ENCODE measurements at regions not wholly inside any gene's neighbourhood (a gene's known extent, or its start where the extent isn't known, plus 50 kb on each side); places are given as distances from the start of the nearest gene placed in this dataset.
A peak's percentile ranks its signal among the peaks of the same experiment; 100 is the strongest.
"Not testable (repeated sequence)": the region's sequence is repeated elsewhere in the genome, so short reads cannot be mapped to it uniquely, and the experiment has no call there.

DNA sequence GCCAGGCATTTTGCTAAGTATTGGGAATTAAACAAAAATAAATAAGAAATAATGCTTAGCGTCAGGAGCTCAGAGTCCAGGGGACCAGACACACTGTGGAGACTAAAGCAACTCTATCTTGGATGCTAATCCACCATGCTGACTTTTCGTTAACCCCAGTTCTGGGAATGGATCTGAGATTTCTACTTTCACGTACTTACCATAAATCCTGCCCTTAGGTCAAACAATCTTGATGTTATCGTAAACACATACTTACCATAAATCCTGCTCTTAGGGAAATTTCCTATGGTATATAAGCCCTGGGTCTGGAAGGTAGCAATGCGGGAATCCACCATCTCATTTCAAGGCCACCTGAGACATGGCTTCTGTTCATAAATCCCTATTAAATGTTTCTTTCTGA is 204.5 kb upstream of the IGFBP7 start:
- TF ChIP-seq, protein P1, sequence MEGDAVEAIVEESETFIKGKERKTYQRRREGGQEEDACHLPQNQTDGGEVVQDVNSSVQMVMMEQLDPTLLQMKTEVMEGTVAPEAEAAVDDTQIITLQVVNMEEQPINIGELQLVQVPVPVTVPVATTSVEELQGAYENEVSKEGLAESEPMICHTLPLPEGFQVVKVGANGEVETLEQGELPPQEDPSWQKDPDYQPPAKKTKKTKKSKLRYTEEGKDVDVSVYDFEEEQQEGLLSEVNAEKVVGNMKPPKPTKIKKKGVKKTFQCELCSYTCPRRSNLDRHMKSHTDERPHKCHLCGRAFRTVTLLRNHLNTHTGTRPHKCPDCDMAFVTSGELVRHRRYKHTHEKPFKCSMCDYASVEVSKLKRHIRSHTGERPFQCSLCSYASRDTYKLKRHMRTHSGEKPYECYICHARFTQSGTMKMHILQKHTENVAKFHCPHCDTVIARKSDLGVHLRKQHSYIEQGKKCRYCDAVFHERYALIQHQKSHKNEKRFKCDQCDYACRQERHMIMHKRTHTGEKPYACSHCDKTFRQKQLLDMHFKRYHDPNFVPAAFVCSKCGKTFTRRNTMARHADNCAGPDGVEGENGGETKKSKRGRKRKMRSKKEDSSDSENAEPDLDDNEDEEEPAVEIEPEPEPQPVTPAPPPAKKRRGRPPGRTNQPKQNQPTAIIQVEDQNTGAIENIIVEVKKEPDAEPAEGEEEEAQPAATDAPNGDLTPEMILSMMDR (IDR thresholded peaks at IDR 0.05; ENCODE audit: insufficient read depth, low read depth, low read length, missing control alignments) = no peak
- H3K4me3 ChIP-seq (ENCODE audit: low read length) = no peak overlapping the region
- no peak for DNase-seq (ENCODE audit: low read depth)

DNA sequence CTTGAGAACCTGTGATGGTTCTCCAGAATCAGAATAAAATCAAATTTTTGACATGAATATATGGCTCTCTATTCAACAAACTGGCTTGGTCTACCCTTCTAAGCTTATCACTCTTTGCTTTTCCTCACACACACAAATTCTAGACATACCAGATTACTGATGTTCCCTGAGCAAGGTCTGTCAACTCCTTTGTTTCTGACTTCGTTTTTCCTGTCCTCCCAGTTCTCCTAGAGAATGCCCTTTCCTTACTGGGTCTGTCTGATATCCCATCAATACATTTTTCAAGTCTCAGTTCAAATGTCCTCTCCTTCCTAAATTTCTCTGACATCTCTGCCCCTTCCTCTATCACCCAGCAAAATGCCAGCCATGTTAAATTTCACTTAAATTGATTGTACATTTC is 202.1 kb upstream of the IGFBP7 start:
- no peak for DNase-seq (ENCODE audit: low read depth)
- TF ChIP-seq, protein P1 (IDR thresholded peaks at IDR 0.05; ENCODE audit: insufficient read depth, low read depth, low read length, missing control alignments) = no peak
- no peak overlapping the region for H3K4me3 ChIP-seq (ENCODE audit: low read length)

DNA sequence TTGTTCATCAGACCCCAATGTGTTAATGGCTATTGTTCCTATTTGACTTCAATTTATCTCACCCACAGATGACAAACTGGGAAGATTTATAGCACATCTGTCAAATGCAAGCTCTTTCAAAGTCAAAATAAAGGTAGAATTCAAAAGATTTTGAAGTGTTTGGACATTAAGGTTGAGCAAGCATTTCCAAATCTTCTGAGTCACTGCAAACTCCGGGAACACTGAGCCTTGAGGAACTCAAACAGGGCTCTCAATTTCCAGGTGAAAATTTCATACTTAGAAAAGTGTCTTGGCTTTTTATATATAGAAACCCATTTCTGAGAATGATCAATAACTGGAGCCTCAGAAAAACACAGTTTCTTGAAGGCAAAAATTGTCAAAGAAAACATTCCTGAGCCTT is 199.5 kb upstream of the IGFBP7 start:
- no peak overlapping the region for H3K4me3 ChIP-seq (ENCODE audit: low read length)
- TF ChIP-seq, protein P1 (IDR thresholded peaks at IDR 0.05; ENCODE audit: insufficient read depth, low read depth, low read length, missing control alignments) = no peak
- peak; percentile 31 for DNase-seq (ENCODE audit: low read depth)

DNA sequence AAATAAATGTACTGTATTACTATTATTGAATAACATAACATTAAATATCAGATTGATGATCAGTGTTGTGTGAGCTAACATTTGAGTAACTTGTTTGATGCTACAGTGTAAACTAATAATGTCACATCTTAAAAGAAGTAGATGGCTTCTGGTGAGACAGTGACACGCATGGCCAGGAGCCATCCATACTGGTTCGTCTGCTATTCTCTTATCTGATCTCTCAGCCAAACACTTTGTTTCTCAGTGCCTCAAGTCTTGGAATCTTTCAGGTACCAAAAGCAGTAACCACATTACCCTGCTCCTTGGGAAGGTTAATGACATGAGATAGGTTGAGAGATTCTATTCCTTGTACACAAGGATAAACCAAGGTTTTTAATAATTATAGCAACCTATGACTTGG is 198.1 kb upstream of the IGFBP7 start:
- TF ChIP-seq, protein P1 (IDR thresholded peaks at IDR 0.05; ENCODE audit: insufficient read depth, low read depth, low read length, missing control alignments) = no peak
- no peak for DNase-seq (ENCODE audit: low read depth)
- H3K4me3 ChIP-seq (ENCODE audit: low read length) = no peak overlapping the region

DNA sequence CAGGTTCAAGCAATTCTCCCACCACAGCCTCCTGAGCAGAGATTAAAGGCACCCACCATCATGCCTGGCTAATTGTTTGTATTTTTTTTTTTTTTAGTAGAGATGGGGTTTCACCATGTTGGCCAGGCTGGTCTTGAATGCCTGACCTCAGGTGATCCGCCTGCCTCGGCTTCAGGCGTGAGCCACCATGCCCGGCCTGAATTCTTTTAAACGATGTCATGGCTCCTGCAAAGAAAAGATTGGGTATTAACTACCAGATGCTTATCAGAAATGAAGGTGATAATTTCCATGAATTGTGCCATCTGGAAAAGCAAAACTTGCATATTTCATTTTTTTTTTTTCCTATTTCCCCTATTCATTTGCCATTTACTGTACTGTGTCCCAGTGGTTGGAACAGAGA is 195.7 kb upstream of the IGFBP7 start:
- H3K4me3 ChIP-seq (ENCODE audit: low read length) = no peak overlapping the region
- TF ChIP-seq, protein P1 (IDR thresholded peaks at IDR 0.05; ENCODE audit: insufficient read depth, low read depth, low read length, missing control alignments) = no peak
- no peak for DNase-seq (ENCODE audit: low read depth)

DNA sequence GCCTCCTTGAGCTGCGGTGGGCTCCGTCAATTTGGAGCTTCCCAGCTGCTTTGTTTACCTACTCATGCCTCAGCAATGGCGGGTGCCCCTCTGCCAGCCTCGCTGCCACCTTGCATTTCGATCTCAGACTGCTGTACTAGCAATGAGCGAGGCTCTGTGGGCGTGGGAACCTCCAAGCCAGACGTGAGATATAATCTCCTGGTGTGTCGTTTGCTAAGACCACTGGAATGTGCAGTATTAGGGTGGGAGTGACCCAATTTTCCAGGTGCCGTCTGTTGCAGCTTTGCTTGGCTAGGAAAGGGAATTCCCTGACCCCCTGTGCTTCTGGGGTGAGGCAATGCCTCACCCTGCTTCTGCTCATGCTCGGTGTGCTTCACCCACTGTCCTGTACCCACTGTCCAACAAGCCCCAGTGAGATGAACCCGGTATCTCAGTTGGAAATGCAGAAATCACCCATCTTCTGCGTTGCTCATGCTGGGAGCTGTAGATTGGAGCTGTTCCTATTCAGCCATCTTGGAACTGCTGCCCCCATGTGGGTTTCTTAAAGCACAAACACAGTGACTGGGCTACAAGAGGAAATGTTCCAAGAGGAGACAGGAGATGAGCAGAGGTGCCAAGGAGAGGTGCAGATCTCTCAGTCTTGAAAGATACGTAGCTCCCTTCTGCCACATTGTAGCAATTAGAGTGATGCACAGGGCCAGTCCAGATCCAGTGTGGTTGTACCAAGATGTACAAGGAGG is 193.0 kb upstream of the IGFBP7 start:
- DNase-seq (ENCODE audit: low read depth) = no peak
- H3K4me3 ChIP-seq (ENCODE audit: low read length) = no peak overlapping the region
- TF ChIP-seq, protein P1 (IDR thresholded peaks at IDR 0.05; ENCODE audit: insufficient read depth, low read depth, low read length, missing control alignments) = no peak

DNA sequence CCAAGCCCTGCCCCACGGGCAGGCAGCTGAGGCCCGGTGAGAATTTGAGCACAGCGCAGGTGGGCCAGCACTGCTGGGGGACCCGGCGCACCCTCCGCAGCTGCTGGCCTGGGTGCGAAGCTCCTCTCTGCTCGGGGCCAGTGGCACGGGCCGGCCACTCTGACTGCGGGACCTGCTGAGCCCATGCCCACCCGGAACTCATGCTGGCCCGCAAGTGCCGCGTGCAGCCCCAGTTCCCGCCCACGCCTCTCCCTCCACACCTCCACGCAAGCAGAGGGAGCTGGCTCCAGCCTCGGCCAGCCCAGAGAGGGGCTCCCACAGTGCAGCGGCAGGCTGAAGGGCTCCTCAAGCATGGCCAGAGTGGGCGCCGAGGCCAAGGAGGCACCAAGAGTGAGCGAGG is 190.1 kb upstream of the IGFBP7 start:
- not testable (repeated sequence) for DNase-seq (ENCODE audit: low read depth)

More for the DNA sequence above, 190.1 kb upstream of the IGFBP7 start:
- H3K4me3 ChIP-seq (ENCODE audit: low read length) = not testable (repeated sequence)
